Stimulated activated naive CD4-positive, alpha-beta T cell treated with Interleukin-2 at 50 U/mL for 16 hours (primary cell): ENCODE measurements at regions not wholly inside any gene's neighbourhood (a gene's known extent, or its start where the extent isn't known, plus 50 kb on each side); places are given as distances from the start of the nearest gene placed in this dataset.
"Not testable (repeated sequence)": the region's sequence is repeated elsewhere in the genome, so short reads cannot be mapped to it uniquely, and the experiment has no call there.

ENCODE experiments used
- DNase-seq: peaks from one replicate; lab custom pipeline; 2025; lab: John Stamatoyannopoulos, UW

DNA sequence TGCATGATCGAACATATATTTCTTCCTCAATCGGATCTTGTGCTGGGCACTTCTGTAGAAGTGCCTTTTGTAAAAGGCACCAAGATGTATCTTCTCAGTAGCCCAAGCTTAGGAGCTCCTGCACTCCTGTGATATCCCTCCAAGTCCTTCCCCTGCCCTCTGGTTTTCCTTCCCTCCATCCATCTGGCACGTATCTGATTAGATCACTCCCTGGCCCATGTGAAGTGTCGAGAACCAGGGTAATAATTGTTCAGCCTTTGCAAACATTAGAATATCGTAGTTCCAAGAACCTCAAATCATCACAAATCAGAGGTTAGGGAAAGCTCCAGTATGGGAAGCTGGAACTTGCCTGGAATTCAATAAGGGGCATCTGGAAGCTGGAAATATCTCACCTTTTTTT, 221.1 kb upstream of the AUTS2 start:
- DNase-seq: no peak

DNA sequence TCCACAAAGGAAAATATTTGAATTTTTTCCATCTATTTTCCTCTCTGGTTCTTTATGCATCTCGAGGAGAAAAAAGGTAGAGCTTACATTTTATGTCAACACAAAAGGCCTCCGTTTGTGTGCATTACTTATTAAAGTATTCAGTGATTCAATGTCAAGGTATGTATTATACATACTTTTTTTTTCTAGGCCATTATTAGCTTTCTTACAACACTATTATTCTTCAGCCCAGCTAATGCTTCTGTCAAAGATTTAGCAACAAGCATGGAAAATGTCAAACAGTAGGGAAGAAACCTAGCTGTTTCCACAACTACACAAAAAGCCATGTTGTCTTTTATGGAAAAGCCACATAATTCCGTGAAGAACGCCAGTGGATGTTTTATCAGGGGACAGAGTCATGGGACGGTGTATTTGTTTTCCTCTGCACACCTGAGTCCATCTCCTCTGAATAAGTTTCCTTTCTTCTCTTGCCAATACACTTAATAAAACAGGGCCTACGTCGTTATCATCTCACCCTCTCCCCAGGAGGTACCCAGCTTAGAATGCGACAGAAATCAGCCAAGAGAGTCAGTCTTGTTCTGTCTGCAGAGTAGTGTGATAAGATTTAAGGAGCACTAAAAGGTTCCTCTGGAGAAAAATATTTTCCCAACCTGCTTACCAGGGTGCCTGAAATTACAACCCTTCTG, 209.7 kb upstream of the AUTS2 start:
- DNase-seq: no peak

DNA sequence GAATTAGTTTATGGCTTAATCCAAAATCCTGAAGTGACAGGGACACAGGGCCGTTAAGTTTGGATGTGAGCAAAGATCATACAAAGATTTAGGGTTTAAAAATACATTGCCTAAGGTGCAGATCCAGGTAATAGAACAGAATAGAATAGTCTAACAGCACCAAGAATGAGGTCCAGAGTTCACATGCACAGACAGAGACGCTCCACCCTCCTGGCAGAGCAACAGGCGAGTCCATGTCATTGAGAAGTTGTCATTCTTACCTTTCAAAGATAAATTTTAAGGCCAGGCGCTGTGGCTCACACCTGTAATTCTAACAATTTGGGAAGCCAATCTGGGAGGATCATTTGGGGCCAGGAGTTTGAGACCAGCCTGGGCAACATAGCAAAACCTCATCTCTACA, 209.1 kb upstream of the AUTS2 start:
- DNase-seq: no peak

DNA sequence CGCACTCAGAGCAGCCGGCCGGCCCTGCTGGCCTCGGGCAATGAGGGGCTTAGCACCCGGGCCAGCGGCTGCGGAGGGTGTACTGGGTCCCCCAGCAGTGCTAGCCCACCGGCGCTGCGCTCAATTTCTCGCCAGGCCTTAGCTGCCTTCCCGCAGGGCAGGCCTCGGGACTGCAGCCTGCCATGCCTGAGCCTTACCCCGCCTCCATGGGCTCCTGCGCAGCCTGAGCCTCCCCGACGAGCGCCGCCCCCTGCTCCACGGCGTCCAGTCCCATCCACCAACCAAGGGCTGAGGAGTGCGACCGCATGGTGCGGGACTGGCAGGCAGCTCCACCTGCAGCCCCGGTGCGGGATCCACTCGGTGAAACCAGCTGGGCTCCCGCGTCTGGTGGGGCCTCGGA, 204.4 kb upstream of the AUTS2 start:
- not testable (repeated sequence) for DNase-seq

DNA sequence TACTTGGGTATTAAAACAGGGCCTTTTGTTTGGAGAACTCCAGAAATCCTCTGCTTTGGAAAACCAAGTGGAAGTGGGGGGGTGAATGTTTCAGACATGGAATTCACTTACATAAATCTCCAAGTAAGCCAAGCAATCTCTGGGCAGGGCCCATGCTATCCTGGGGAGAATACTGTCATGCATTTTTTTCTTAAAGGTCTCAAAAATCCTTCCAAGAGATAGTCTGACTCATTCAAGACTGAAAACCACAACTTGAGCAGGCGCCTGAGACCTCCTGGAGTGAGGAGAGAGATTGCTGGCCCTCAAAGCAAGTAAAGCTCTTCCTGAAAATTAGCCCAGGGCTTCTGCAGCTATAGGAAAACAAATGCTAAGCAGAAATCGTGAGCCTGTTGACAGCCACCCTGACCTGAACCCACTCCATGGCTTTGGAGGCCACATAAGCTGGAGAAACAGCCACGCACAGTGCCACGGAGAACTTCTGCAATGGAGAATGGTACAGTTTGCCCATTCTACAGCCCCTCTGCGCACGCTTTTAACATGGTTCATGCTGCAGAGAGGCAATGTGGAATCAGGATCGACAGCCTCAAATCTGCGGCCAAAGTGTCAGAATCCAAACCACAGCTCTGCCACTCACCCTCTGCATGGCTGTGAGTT, 203.1 kb upstream of the AUTS2 start:
- DNase-seq: no peak

DNA sequence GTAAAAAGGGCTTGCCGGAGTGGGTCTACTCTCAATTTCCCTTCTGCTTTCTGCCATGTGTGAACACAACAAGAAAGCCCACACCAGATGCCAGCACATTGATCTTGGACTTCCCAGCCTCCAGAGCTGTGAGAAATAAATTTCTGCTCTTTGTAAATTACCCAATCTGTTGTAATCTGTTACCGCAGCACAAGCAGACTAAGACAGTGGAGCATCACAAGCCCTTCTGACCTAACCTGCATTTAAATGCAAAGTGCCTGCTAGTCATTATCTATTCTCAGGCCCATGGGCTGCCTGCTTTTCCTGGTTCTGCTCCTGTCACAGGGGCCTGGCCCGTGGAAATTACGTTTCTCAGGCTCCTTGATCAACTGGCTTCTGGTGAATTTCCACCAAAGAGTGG, 199.3 kb upstream of the AUTS2 start:
- DNase-seq: no peak

DNA sequence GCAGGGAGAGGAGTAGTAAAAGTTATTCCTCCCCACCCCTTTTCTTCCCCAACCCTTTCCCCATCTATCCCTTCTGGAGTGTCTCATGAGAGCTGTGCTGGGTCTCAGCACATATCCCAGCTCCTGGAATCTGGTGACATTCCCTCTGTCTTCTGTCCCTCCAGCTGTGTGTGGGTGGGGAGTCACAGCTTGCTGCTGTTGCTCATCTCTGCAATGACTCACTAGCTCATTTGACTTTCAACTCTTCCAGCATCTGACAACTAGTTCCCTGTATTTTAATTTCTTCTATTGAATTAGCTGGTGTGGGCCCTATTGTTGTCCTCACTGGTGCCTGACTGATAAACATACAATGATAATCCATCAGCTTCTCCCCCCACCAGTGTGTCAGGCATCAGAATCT, 198.9 kb upstream of the AUTS2 start:
- DNase-seq: no peak

DNA sequence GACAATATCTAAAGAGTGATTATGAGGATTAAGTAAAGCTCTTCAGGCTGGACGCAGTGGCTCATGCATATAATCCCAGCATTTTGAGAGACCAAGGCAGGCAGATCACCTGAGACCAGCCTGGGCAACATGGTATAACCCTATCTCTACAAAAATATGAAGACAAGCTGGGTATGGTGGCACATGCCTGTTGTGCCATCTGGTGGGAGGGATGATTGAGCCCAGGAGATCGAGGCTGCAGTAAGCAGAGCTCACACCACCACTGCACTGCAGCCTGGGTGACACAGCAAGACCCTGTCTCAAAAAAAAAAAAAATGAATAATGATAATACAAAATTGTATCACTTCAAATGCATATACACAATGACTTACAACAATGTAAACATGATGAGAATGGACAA, 195.6 kb upstream of the AUTS2 start:
- no peak for DNase-seq

DNA sequence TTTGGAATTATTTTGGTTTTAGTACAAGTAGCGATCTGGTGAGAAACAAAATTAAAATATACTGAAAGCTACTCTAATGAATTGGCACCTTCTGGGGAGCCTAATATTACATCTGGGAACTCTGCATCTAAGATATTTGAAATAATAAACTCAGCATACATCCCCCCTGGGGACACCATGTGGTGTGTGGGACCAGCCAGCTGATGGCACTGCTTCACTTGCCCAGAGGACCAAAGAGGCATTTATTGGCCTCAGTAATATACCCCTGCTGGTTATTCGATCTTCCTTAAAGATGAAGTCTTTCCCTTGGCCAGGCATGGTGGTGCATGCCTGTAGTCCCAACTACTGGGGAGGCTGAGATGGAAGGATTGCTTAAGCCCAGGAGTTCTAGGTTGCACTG, 195.1 kb upstream of the AUTS2 start:
- no peak for DNase-seq

DNA sequence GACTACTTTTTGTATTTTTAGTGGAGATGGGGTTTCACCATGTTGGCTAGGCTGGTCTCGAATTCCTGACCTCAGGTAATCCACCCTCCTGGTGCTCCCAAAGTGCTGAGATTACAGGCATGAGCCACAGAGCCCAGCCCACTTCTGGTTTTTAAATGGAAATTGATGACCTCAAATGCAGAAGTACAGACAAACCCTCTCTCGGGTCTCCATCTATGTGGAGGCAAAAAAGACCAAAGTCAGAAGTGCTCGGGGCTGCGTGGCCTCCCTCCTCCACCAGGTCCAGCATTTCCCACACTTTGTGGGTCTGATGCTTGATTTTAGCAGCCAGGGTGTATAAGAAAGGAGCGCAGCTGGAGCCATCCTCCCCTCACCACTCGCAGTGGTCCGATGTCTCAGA, 187.3 kb upstream of the AUTS2 start:
- DNase-seq: no peak

DNA sequence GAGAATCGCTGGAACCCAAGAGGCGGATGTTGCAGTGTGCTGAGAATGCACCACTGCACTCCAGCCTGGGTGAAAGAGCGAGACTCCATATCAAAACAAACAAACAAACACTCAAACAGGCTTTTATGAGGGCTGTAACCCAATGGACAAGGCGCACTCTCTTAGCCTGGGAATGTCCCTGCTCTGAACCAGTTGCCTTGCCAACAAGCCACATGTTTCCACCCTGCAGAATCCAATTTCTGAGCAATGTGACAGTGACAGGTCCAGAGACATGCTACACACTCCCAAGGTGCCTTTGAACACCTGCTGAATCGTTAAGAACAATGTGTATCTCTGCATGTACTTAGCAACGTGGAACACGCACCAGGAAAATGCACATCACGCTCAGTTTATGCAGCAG, 186.8 kb upstream of the AUTS2 start:
- no peak for DNase-seq

DNA sequence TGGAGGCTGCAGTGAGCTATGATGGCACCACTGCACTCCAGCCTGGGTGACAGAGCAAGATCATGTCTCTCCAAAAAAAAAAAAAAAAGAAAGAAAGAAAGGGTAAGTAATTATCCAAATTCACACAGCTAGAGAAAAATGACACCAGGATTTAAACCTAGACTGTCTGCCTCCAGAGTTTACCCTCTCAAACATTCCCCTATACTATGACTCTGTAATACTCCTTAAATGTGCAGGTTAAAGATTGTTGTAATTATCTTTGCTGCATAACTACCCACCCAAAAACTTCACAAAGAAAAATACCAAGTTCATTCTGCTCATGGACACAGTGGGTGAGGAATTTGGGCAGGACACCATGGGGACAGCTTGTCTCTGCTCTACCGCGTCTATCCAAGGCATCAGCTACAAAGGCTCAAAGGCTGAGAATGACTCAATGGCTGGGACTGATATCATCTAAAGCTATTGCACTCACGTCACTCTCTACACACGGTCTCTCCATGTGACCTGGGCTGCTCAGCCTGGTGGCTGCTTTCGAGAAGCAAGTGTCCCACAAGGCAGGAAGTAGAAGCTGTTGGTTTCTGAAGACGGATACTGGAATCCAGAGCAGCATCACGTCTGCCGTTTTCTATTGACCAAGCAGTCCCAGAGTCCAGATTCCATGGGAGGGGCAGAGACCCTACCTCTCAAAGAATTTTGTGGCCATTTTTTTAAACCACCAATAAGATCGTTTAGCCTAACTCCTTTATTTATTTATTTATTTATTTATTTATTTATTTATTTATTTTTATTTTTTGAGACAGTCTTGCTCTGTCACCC, 185.7 kb upstream of the AUTS2 start:
- DNase-seq: no peak

DNA sequence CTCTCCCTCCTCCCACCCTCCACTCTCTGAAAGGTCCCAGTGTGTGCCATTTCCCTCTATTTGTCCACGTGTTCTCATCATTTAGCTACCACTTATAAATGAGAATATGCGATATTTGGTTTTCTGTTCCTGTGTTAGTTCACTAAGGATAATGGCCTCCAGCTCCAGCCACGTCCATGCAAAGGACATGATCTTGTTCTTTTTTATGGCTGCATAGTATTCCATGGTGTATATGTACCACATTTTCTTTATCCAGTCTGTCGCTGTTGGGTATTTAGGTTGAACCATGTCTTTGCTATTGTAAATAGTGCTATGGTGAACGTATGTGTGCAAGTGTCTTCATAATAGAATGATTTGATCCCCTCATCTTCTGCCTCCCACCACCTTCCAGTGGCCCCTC, 183.7 kb upstream of the AUTS2 start:
- no peak for DNase-seq

DNA sequence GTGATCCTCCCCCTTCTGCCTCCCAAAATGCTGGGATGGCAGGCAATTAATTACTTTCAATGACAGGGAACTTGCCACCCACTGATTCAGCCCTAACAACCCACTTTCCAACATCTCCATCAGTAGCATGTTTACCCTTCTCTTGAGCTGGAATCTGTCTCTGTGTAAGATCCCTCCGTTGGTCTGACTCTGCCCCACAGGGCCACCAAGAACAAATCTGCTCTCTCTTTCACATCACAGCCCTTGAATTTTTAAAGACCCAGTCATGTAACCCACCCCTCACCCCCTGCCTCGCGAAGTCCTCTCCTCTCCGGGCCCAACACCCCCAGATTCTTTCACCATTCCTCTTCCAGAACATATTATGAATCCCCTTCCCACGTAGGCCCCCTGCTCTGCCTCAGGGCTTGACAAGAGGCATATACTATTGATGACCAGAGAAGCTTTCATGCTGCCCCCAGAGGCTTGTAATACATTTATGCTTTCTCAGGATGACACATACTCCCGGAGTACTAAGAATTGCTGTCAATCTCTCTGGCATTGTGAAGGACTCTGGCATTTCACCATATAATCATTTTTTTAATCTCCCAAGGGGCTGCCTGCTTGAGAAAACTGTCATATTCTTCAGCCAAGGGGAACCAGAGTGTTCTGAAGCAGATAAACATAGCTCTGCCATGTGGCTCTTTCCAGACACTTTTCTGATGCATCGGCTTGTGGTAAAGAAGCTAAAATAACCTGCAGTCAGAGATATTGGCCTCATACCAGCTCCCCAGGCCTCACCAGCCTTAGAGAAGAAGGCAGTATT, 179.2 kb upstream of the AUTS2 start:
- no peak for DNase-seq

DNA sequence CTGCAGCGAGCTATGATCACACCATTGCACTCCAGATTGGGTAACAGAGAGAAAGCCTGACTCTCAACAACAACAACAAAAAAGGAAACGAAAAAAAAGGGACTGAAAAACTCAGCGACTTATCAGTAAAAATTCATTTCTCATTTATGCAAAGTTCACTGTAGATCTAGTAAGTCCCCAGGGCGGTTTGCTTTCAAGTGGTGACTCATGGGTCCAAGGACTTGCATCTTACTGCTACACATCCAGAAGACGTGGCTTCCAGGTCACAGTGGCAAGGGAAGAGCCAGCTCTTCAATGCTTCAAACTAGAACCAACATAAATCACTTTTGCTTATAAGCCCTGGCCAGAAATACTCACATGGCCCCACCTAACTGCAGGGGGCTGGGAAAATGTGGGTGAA, 178.3 kb upstream of the AUTS2 start:
- no peak for DNase-seq

DNA sequence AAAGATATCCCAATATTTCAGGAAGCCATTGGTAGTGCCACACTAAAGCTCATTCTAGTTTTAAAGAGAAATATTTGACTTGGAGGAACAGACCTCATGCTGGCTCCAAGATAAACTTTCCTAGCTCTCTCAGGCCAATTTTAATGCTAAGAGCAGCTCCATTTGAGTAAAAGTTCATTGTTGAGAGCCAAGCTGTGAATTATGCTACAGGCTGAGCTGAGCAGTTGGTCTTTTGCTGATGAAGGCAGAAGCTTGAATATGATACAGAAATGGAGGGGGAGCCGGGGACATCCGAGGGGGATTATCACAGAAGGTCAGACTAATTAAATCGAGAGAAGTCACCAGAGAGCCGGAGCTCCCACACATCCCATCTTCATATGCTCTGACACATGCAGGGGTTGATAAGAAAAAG, 175.7 kb upstream of the AUTS2 start:
- no peak for DNase-seq

DNA sequence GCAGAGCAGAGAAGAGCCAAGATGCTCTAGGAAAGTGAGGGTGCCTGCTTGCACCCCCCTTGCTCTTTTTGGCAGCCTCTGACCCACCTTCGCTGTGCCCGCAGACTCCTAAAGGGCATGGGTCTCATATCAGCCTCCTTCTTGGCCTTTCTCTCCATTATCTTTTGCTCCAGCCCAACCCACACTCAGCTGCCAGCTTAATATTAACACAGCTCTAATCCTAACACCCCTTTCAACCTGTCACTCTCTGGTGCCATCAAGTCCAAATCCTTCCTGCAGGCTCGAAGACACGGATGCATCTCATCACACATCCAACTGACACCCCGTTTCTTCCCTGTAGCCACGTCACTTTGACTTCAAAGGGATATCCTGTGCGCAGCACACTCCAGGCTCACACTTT, 171.6 kb upstream of the AUTS2 start:
- DNase-seq: no peak

DNA sequence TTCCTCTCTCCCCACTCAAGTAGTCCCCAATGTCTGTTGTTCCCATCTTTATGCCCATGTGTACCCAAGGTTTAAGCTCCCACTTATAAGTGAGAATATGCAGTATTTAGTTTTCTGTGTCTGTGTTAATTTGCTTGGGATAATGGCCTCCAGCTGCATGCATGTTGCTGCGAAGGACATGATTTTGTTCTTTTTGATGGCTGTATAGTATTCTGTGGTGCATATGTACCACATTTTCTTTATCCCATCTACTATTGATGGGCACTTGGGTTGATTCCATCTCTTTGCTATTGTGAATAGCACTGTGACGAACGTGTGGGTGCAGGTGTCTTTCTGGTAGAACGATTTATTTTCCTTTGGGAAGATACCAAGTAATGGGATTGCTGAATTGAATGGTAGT, 170.2 kb upstream of the AUTS2 start:
- DNase-seq: no peak

DNA sequence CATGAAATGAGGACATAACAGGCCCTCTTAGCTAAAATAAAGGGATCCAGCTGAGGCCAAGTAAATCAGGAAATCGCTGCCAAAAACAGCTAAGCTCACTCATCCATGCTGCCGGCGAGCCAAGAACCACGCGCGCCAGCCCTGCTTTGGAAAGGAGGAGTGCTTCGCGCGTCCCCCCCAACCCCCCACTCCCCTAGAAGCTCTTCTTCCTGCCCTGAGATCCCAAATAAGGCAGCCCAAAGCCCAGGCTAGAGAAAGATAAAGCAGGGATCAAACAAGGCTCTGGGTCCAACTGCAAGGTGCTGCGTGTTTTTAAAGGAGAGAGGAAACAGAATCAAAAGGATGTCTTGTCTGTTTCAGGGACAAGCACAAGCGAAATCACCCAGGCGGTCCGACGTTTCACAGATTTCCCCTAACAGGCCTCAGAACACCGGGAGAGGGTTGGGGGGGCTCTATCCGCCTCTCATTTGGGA, 168.3 kb upstream of the AUTS2 start:
- no peak for DNase-seq

DNA sequence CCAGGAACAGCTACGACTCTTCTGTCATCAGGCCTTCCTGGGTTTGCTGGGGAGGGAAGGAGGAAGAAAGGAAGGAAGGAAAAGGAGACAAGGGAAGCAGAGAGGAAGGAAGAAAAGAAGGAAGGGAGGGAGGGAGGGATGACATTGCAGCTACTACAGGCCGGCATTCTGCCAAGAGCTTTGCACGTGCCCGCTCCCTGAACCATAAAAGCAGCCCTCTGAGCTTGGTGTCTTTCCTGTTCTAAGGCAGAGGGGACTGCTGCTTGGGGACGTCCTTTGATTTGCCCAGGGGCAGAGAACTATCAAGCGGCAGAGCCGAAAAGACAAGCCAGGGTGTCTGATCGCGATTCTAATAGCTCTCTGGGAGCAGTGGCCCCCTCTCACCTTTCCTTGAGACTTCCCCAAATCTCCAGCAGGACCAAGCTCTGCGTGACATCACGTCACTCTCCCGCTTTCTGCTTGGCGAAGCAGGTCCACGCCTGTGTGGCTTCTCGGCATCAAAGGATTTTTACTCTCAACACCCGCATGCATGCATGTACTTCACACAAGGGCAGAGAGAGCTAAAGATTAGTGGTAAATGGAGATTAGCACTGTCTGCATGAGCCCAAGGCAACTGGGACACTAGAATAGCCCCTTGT, 167.8 kb upstream of the AUTS2 start:
- no peak for DNase-seq

DNA sequence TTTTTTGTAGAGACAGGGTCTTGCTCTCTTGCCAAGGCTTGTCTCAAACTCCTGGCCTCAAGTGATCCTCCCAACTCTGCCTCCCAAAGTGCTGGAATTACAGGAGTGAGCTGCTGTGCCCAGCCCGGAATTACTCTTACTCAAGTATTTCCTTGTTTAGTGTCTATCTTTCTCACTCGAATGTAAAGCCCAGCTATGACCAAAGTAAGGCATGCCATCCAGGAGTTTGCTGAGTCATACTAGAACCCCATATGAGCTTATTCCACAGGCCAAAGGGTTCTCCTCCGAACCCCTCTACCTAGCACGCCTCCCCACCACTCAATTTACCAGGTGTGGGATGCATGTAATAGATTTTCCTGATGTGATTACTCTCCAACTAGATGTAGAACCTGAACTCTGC, 166.6 kb upstream of the AUTS2 start:
- DNase-seq: no peak

DNA sequence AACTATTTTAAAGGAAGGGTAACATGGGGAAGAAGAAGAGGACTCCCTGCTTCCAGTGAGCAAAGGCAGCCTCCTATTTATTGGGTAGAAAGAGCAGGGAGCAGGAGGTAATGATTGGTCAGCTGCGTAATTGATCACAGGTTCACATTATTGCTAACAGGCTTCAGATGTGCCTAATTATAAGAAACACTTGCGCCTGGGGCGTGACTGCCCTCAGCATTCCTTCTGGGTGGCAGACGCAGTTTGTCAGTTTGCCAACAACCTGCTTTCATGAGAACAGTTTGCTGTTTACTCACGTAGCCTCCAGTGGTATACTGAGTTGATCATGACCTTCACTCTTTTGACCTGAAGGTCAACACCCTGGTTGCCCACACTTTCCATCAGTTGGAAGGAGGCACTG, 166.0 kb upstream of the AUTS2 start:
- not testable (repeated sequence) for DNase-seq
